HG03025 (cell line): ENCODE measurements at regions not wholly inside any gene's neighbourhood (a gene's known extent, or its start where the extent isn't known, plus 50 kb on each side); places are given as distances from the start of the nearest gene placed in this dataset.
"Not testable (repeated sequence)": the region's sequence is repeated elsewhere in the genome, so short reads cannot be mapped to it uniquely, and the experiment has no call there.

Experiments
- ATAC-seq: cut with Tn5 transposase; IDR thresholded peaks from one replicate; pipeline ENCODE4 v1.9.1; 2021; ENCODE audit warnings: mild to moderate bottlenecking, moderate library complexity; ENCODE audit not compliant: unreplicated experiment, low FRiP score

DNA sequence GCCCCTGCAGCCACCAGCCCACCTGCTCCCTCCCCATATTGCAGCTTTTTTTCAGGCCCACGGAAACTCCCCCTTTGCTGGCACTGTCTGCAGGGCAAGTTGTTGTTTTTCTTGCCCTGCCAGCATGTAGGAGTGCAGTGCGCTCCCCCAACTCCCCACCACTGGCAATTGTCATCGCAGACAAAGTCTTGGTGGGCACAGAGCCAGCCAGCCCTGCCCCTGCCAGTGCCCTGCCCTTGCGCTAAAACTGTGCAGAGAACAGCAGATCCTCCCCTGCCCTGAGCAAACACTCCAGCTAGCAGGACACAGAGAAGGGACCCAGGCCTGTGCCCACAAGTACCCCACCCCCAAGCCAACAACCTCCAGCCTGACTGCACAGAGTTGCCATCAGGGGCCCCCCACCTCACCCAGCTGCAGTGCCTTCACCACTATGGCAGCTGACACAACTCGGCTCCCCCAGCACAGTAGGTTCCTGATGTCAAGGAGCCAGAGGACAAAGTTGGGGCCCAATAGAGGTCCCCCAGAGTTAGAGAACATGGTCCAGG, 158.1 kb upstream of the ARHGAP42 start:
- no peak for ATAC-seq

DNA sequence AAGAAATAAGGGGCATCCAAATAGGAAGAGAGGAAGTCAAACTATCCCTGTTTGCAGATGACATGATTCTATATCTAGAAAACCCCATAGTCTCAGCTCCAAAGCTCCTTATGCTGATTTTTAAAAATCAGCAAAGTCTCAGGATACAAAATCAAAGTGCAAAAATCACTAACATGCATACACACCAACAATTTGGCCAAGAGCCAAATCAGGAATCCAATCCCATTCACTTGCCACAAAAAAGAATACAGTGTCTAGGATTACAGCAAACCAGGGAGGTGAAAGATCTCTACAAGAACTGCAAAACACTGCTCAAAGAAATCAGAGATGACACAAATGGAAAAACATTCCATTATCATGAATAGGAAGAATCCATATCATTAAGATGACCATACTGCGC, 155.8 kb upstream of the ARHGAP42 start:
- ATAC-seq: not testable (repeated sequence)

DNA sequence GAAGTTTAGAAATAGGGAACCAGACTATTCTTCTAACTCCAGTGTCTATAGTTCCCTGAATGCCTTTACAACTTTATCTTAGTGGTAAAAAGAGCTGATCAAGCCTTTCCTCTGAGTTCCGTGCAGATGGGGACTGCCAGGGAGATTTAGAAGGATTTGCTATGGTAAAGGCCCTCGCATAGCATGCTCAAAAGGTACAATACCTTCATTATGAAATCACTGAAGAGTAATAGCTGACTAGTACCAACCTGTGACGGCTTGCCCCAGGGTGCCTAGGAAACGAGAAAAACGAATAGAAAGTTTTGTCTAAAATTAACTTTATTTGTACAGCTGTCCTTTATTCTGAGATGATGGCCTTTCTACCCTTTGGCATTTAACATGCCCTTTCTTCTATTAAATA, 150.1 kb upstream of the ARHGAP42 start:
- ATAC-seq: no peak

DNA sequence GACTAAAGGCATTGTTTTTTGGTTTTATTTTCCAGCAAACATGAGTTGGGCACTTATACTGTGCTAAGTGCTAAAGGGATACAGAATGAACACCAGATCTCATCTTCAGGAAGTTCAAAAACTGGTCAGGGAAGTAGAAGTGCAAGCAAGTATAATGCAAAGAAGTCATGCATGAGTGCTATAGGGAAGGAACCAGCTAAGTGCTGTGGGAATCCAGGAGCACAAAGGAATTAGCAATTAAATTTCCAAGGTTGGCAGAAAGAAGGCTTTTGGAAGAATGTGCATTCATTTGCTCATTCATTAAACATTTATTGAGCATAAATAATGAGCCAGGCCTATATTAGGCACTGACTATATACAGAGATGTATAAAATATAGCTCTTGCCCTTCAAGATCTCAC, 143.7 kb upstream of the ARHGAP42 start:
- ATAC-seq: no peak

DNA sequence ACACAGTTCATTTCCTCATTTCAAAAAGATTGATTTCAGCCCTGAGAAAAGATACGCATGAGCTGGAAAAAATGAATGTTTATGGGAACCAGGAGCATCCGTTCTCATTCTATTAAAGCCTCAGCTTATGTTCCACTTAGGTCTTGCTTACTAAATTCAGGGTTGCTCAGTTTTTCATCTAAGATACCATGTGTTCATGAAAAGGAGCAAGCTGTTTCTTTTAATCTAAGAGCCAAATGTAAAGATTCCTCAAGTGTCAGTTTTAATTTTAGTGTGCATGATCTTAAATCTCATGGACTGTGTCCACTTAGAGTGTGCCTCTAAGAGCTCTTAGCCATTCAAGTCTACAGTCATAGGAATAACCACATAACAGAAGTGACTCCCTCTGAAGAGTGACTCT, 141.5 kb upstream of the ARHGAP42 start:
- ATAC-seq: no peak

DNA sequence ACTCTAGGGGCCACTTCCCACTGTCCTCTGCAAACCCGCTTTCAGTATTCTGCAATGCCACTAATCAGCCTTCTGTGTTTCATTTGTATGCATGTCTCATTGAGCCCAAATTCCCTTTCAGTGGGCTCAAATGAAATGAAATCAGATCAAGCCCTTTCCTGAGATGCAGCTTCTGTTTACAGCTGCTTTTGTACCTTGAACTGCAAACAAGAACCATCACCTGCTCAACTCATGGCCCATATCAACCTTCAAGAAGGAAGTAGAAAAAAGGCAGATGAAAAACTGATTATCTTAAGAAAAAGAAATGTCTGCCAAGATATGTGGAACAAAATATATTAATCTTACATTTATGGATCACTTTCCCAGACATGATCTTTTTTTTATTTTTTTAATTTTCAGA, 141.1 kb upstream of the ARHGAP42 start:
- no peak for ATAC-seq

DNA sequence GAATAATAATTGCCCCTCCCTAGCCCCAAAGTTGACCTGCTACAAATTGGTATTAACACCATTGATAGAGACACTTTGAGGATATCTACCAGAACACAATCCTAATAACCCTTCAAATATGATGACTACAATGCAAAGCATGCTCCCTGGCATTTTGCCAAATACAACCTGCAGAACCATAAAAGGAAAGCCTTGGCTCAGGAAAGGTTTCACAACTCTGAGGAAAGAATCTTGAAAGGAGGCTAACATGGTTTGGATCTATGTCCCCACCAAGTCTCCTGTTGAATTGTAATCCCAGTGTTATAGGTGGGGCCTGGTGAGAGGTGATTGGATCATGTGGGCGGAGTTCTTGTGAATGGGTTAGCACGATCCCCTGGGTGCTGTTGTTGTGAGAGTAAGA, 140.4 kb upstream of the ARHGAP42 start:
- ATAC-seq: no peak

DNA sequence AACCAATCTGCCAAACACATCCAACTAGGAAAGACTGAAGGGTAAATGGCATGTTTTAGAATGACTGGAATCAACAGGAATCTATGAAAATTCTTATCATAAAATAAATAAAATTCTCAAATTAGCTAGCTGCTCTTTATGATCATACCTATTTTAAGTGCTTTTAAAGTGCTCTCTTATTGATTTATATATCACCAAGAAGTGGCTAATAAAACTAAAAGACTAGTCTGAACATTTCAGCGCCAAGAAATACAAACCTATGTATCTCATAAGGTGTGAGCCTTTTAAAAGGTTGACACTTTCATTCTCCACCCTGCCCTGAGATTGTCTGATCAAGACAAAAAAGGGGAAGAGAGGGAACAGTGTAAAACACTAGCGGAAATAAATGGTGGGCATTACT, 136.8 kb upstream of the ARHGAP42 start:
- ATAC-seq: no peak

DNA sequence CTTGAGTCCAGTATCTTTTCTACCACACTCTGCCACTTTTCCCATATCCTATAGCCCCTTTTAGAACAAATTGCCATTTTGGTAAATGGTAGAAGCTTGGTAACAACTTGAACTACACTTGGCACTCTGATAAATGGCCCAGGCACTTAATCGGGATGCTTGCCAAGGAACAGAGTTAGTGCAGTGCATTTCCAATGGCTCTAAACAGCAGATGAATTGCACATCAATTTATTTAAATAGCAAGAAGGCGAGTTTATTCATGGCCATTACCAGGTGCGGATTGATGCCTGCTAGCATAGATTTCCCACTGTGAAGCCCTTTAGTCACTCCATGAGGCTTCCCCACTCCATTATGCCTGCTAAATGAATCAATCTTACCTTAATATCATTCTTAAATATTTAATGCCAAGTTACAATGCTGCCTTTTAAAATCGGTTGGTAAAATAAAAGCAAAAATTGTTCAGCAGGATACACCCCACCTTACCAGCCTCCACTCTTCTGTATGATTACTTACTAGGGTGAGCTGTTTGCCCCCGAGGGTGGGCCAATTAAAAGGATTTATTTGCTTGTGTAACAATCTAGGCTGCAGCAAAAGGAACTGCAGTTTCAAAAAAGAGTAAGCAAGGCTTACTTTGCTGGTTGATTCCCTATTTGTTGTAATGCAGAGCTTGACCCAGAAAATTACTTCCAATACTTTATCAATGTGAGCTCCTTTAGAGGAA, 136.0 kb upstream of the ARHGAP42 start:
- no peak for ATAC-seq

DNA sequence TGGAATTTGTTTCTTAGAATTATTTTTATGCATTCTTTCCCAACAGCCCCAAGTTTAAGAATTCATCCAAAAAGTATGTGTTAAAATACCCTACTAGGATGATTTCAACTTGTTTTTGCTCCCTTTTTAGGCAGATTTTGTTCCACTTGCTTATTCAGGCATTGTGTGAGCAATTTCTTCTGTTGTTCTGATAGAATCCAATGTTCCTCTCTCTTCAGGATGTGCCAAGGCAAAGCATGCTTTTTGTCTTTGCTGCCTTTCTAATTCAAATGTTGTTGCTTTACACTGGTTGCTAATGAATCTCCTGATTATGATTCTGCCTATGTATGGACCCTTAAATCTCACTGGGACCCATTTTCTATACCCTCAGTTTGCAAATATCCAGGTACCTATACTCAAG, 131.2 kb upstream of the ARHGAP42 start:
- ATAC-seq: no peak

DNA sequence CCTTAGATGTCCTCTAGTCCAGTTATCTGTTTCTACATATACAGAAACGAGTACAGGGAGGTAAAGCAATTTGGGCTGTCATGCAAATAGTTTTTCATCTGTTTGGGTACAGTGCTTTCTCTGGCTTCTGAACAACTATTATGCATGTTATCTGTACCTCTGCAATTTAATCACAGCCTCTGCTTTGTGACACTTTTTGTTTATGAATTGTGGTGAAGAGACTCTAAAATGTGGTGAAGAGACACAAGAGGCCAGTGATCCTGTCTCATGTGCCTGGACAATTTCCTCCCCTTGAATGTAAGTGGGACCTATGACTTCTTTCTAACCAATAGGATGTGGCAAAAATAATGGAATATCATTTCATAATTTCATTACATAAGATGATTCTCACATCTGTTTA, 130.3 kb upstream of the ARHGAP42 start:
- no peak for ATAC-seq

DNA sequence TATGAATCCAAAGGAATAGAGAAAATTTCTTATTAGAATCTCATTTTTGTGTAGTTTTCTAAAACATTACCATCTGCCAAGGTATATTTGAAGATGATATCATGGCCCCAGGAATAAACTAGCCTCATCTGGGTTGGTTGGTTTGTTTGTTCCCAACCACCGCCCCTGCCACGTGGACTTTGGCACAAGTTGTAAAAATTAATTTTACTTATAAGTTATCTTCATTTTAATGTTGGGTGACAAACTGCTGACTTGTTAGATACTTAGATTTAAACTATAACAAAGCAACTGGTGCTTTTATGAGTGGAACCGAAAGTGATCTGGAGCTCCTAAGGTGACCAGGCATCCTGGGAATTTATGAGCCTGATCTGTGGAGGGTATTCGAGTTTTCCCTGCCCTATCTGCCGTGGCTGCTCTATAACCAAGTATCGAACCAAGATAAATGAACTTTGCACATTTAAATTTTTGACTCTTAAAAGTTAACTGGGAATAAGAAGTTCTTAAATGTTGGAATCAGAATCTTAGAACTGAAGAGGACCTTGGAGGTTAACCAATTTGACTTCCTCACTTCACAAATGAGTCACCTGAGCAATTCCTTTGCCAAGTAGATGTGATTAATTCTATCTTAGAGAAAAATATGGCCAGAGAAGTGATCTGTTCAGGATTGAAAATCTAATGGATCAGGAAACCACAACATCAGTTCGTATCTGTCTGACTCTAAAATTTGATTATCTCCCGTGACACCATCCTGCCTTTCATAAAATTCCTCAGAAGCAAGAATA, 129.1 kb upstream of the ARHGAP42 start:
- no peak for ATAC-seq

DNA sequence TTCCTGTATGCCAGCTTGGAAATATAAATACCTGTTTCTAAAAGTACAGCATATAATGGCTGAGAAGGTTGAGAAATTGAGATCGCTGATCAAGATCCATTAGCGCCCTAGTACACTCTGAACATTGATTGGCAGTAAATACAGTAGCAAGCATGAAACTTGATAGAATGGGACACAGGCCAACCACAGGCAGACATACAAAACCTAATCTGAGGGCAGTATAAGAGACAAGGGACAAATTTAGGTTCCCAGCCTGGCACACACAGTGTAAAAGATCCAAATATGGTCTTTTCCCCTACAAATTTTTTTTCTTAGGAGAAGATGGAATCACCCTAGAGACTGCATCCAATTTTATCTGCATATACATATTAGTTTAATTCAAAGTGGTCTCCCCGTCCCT, 126.5 kb upstream of the ARHGAP42 start:
- ATAC-seq: no peak

DNA sequence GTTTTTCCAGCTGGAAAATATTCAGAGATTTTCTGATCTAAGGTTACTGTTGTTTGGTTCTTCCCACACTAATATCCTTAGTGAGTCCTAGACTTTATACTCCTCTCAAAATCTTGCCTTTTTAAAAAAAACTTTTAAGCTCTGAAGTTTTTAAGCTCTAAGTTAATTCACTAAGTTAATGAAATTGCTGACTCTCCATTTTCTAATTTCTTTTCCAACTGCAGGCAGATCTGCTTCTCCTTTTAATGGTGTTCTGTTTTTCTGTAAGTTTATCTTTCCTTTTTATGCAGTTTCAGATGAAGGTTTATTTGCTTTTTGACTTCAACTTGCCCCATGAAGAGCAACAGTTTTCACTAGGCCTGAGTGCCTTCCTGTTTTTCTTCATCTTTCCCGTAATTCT, 125.8 kb upstream of the ARHGAP42 start:
- ATAC-seq: no peak

DNA sequence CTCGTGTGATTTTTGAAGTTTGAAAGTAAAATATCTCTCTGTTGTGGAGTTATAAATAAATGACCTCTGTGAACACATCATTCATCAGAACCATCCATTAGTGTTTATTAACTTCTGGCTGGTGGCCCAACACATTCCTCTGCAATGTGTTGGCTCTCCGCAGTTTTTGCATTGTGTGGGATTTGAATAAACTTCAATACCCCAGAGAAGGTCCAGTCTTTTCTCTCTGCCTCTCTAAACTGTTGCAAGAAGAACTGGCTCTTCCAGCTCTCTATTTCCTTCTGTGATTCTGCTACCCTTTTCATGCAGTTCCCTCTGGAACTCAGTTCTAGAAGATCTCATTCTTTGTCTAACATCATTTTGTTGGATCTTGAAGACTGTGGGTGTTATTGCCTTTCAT, 125.0 kb upstream of the ARHGAP42 start:
- no peak for ATAC-seq

DNA sequence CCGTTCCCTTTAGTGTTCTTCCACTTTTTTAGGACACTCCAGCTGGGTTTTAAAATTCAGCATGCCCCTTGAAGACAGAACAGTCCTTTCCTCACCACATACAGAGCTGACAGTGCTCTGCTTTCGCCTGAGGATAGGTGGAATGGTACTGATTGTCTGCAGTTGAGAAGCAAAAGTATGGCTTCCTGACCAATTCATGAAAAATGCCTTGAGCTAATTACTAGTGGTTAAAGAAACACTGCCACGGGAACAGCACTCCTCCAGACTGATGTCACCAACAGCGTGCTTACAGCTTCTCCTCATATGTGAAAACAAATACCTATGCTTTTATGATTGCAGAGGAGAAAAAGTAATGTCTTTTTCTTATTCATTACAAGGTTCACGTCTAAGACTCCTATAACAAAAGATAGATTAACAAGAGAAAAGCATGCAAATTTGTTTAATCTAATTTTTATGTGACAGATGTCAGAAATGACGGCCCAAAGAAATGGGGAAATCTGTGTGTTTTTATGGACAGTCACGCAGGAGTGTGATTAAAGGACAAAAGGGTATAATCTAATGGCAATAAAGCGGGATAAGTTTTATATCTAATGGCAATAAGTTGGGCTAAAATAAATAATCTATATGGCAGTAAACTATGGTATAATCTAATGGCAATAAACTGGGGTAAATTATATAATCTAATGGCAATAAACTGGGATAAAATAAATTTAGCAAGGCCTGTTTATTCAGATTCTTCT, 123.4 kb upstream of the ARHGAP42 start:
- ATAC-seq: no peak

DNA sequence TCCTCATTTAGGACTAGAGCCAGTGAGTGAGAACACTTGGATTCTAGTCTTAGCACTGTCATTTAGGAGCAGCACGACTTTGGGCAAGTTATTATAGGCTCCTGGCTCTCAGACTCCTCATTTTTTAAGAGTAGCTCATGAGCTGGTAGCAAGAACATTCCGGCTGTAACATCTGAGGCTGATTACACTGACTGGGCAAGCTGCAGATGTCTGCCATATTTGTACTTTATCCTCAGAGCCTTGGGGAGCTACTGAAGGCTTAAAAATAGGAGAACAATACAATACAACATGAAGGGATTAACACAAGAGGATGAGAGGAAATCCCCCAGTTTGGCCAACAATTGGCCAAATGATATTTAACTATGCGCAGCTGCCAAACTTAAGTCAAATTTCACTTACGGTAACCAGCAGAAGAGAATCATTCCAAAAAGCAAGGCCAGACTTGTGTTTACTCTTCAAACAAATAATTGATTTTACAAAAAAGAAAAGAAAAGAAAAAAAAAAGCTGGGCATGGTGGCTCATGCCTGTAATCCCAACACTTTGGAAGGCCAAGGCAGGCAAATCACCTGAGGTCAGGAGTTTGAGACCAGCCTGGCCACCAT, 113.1 kb upstream of the ARHGAP42 start:
- ATAC-seq: no peak

DNA sequence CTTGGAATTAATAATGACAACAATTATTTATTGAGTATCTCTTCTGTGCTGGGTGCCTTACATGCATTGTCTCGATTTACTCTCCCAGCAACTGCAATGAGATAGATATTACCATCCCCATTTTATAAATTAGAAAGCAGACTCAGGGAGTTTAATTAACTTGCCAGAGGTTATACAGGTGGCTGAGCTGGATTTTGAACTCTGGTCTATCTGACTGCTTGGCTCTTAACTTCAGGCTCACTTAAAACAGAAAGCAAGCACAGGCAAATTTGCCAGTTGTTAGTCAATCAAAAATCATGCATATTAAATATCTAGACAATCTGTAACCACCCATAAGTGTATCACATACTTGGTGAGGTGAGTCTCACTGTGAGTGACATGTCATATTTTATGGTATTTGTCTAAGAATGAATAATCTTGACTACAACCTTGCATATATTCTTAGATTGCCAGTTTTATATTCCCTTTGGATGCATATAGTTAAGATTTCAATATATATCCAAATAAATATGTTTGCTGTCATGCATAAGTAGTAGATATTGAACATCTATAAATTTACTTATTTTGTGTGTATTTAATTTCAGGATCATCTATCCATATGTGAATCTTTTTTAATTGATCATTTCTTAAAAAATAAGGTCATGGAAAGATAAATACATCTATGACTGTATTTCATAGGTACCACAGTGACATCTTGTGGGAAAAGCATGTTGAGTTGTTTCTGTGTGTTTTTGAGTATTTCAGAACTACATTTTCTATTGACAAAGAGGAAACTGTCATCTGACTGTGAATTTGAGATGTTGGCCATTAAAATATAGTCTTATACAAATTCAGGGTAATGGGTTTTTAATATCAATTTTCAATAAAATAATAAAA, 112.0 kb upstream of the ARHGAP42 start:
- no peak for ATAC-seq

DNA sequence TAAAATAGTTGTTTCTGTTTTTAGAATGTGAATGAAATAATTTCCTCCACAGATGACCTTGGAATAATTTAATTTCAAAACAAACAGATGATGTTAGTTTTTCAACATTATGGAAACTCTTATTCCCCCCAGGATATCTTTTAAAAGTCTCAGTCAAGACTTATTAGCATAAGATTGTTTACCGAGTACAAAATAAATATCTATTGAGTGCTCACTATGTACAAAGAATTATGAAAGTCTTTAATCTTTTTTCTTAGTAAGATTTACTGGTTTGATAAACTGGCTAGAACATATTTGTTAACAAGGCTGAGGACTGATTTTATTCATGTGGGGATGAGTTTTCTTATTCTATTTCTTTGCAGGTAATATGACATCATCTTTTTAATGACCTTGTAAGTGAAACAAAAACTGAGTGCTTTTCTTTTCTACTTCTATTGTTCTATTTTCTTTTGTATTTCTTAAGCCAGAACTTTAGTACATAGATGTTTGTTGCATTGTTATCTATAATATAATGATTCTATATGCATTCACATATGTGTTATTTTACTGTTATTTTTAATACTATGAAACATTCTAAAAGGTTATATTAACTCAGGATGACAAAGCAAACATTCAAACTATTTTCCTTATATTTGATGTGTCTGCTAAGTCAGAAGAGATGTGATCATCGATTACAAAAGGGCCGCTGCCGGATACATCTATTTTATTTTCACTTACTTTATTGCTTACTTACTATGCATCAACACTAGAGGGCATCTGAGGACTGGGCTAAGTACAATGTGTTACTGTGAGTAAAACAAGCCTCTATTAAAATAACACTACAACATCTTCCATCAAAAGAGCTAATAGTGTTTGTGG, 111.0 kb upstream of the ARHGAP42 start:
- ATAC-seq: no peak
